DND-41 (cell line): ENCODE measurements at regions not wholly inside any gene's neighbourhood (a gene's known extent, or its start where the extent isn't known, plus 50 kb on each side); places are given as distances from the start of the nearest gene placed in this dataset.
"Not testable (repeated sequence)": the region's sequence is repeated elsewhere in the genome, so short reads cannot be mapped to it uniquely, and the experiment has no call there.

Experiments
- ATAC-seq: fragments of 200-7000 bp; cut with Tn5 transposase; 3 replicates; pipeline ENCODE4 v1.9.1; 2021; ENCODE audit warnings: low read depth; ENCODE audit not compliant: insufficient read depth
- DNase-seq: peaks from one replicate; pipeline ENCODE4 v3.0.0-alpha.2; 2020
- H2AFZ ChIP-seq: 2 replicates; pipeline ENCODE4 v1.6.0; 2012; ENCODE audit warnings: low read depth, low read length
- H3K27ac ChIP-seq: 2 replicates; pipeline ENCODE4 v1.5.1; 2012; ENCODE audit warnings: low read length, inconsistent platforms
- H3K27me3 ChIP-seq: fragments of 200-600 bp; sonication (generic); 2 replicates; pipeline ENCODE4 v1.6.0; 2012; ENCODE audit warnings: low read length, mild to moderate bottlenecking, inconsistent platforms; ENCODE audit not compliant: insufficient read depth, poor library complexity
- H3K36me3 ChIP-seq: 2 replicates; pipeline ENCODE4 v1.5.1; 2012; ENCODE audit warnings: low read length, inconsistent platforms; ENCODE audit not compliant: insufficient read depth
- H3K4me1 ChIP-seq: 2 replicates; pipeline ENCODE4 v1.5.1; 2012; ENCODE audit warnings: mild to moderate bottlenecking, low read length; ENCODE audit not compliant: insufficient read depth
- H3K4me2 ChIP-seq: 2 replicates; pipeline ENCODE4 v1.6.0; 2012; ENCODE audit warnings: mild to moderate bottlenecking, moderate library complexity, low read length, inconsistent platforms; ENCODE audit not compliant: insufficient read depth
- H3K4me3 ChIP-seq, 2 experiments: fragments of 200-600 bp in 1 of 2; shearing (Covaris generic) in 1 of 2; 2 replicates each; pipeline ENCODE4 v1.5.1; 2012 to 2016; ENCODE audit warnings: inconsistent platforms in 2 of 2, low read length in 2 of 2, mild to moderate bottlenecking in 2 of 2, low read depth in 1 of 2, moderate library complexity in 1 of 2
- H3K79me2 ChIP-seq: 2 replicates; pipeline ENCODE4 v1.6.0; 2012; ENCODE audit warnings: low read length, inconsistent platforms; ENCODE audit not compliant: insufficient read depth
- H3K9ac ChIP-seq: 2 replicates; pipeline ENCODE4 v1.6.0; 2012; ENCODE audit warnings: low read depth, mild to moderate bottlenecking, inconsistent platforms, low read length, moderate library complexity
- H3K9me3 ChIP-seq: 2 replicates; pipeline ENCODE4 v1.5.1; 2012; ENCODE audit warnings: low read length, moderate library complexity, mild to moderate bottlenecking, inconsistent platforms; ENCODE audit not compliant: insufficient read depth, severe bottlenecking
- H4K20me1 ChIP-seq: 2 replicates; pipeline ENCODE4 v1.6.0; 2012; ENCODE audit warnings: low read length; ENCODE audit not compliant: insufficient read depth
- EZH2 ChIP-seq: IDR thresholded peaks from 3 replicates; pipeline ENCODE4 v1.6.1; 2012; ENCODE audit warnings: borderline replicate concordance, low read depth, mild to moderate bottlenecking, moderate library complexity, low read length, inconsistent platforms; ENCODE audit not compliant: severe bottlenecking
- TF ChIP-seq, protein P1 (sequence below): IDR thresholded peaks from 2 replicates; pipeline ENCODE4 v1.5.1; 2012; ENCODE audit warnings: borderline replicate concordance, low read length, moderate library complexity, mild to moderate bottlenecking; ENCODE audit not compliant: poor library complexity, severe bottlenecking; ENCODE audit errors: extremely low read depth

GRCh38 chrX:109920868-109921267 lies 82.0 kb upstream of the TMEM164 start:
- ATAC-seq (no peak), DNase-seq (no peak)
- no peak overlapping the region for H3K27ac ChIP-seq
- no peak overlapping the region for H2AFZ ChIP-seq
- no peaks in the 10 kb centered on the region for H4K20me1 ChIP-seq
- no peaks in the 10 kb centered on the region for H3K27me3 ChIP-seq
- H3K4me2 ChIP-seq: no peak overlapping the region
- no peaks in the 10 kb centered on the region for H3K4me1 ChIP-seq
- TF ChIP-seq, protein P1, sequence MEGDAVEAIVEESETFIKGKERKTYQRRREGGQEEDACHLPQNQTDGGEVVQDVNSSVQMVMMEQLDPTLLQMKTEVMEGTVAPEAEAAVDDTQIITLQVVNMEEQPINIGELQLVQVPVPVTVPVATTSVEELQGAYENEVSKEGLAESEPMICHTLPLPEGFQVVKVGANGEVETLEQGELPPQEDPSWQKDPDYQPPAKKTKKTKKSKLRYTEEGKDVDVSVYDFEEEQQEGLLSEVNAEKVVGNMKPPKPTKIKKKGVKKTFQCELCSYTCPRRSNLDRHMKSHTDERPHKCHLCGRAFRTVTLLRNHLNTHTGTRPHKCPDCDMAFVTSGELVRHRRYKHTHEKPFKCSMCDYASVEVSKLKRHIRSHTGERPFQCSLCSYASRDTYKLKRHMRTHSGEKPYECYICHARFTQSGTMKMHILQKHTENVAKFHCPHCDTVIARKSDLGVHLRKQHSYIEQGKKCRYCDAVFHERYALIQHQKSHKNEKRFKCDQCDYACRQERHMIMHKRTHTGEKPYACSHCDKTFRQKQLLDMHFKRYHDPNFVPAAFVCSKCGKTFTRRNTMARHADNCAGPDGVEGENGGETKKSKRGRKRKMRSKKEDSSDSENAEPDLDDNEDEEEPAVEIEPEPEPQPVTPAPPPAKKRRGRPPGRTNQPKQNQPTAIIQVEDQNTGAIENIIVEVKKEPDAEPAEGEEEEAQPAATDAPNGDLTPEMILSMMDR: no peak
- no peak for TF ChIP-seq EZH2
- no peak overlapping the region for H3K4me3 ChIP-seq
- H3K79me2 ChIP-seq: no peaks in the 10 kb centered on the region
- H3K9ac ChIP-seq: no peak overlapping the region
- H3K9me3 ChIP-seq: no peaks in the 10 kb centered on the region
- no peaks in the 10 kb centered on the region for H3K36me3 ChIP-seq

DNA sequence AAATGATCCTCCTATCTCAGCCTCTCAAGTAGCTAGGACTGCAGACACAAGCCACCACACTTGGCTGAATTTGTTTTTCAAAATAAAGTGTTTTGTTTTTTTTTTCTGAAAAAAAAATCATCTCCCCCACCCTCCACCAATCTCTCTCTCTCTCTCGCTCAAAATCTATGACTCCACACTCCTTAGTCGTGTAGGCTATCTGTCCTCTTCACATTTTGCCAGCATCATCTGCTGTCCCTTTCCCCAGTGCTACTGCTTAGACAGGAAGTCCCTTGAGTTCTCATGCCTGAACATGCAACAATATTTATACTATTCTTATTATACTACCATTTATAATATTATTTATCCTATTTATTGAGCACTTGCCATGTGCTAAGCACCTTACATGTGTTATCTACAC lies 80.7 kb upstream of the TMEM164 start:
- Histone ChIP-seq H3K79me2 (no peaks in the 10 kb centered on the region), H3K36me3 (no peaks in the 10 kb centered on the region), H3K4me3 (no peak overlapping the region), H3K27ac (no peak overlapping the region), H3K9ac (no peak overlapping the region), H3K4me2 (no peak overlapping the region), H3K9me3 (no peaks in the 10 kb centered on the region), H3K4me1 (no peaks in the 10 kb centered on the region), H4K20me1 (no peaks in the 10 kb centered on the region), H2AFZ (no peak overlapping the region), H3K27me3 (no peaks in the 10 kb centered on the region)
- TF ChIP-seq, protein P1: no peak
- TF ChIP-seq EZH2: no peak
- ATAC-seq (no peak), DNase-seq (no peak)

DNA sequence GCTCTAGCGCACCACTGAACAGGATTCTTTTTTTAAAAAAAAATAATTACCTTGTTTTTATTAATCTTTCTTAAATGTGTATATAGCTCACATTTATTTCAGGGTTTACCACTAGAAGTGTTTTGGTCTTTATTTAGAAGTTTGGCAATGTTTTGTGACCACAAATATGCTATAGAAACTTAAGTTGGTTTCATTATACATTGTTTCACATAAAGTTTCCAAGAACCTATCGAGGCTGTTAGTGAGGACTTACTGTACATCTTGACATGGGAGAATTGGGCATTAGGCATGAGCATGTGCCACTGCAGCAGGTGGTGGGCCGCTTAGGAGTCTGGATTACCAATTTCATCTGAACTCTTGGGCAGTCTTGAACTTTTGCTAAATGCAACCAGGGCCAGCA lies 77.9 kb upstream of the TMEM164 start:
- H2AFZ ChIP-seq, H3K4me1 ChIP-seq, H4K20me1 ChIP-seq, H3K4me2 ChIP-seq, H3K27ac ChIP-seq, DNase-seq, H3K4me3 ChIP-seq, H3K9ac ChIP-seq, H3K36me3 ChIP-seq, H3K9me3 ChIP-seq, H3K27me3 ChIP-seq, ATAC-seq, H3K79me2 ChIP-seq: not testable (repeated sequence)

DNA sequence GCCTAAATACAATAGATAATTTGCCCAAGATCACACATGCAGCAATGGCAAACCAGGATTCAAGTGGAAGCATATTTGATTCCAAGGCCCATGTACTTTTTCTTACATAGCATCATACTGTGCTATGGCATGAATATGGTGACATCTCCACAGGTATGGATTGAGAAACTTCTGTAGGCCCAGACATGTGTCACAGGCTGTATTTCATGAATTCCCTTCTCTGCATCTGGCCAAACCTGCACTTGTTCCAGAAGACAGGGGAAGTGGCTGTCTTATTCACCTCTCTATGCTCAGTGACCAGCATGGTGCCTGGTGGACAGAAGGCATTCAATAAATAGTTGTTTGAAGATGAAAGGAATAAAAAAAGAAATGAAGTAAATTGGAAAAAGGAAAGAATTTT lies 77.3 kb upstream of the TMEM164 start:
- no peak for ATAC-seq
- no peak overlapping the region for H3K4me2 ChIP-seq
- no peaks in the 10 kb centered on the region for H3K4me1 ChIP-seq

More for the DNA sequence above, 77.3 kb upstream of the TMEM164 start:
- Histone ChIP-seq H3K4me3 (no peak overlapping the region), H3K9me3 (no peaks in the 10 kb centered on the region), H3K9ac (no peak overlapping the region), H3K27me3 (no peaks in the 10 kb centered on the region), H3K79me2 (no peaks in the 10 kb centered on the region), H3K27ac (no peak overlapping the region), H4K20me1 (no peaks in the 10 kb centered on the region), H3K36me3 (no peaks in the 10 kb centered on the region), H2AFZ (no peak overlapping the region)
- TF ChIP-seq EZH2: no peak
- TF ChIP-seq, protein P1: no peak
- DNase-seq: no peak
